Keratinocyte (primary cell): ENCODE measurements at regions not wholly inside any gene's neighbourhood (a gene's known extent, or its start where the extent isn't known, plus 50 kb on each side); places are given as distances from the start of the nearest gene placed in this dataset.

Source experiments
- EZH2 ChIP-seq: IDR thresholded peaks from one replicate; pipeline ENCODE4 v1.6.1; 2012; ENCODE audit warnings: inconsistent platforms, mild to moderate bottlenecking, low read length, moderate library complexity
- TF ChIP-seq, protein P1 (sequence below), 3 experiments: IDR thresholded peaks in 1 of 3; conservative IDR thresholded peaks in 1 of 3; optimal IDR thresholded peaks in 1 of 3; 2 replicates in 2 of 3; 3 replicates in 1 of 3; pipeline versions ENCODE3 to v1.5.1; 2011; ENCODE audit warnings: low read length in 3 of 3, mild to moderate bottlenecking in 3 of 3, moderate library complexity in 2 of 3, control low read depth in 1 of 3, inconsistent platforms in 1 of 3; ENCODE audit not compliant: insufficient read depth in 2 of 3; ENCODE audit errors: extremely low read depth in 1 of 3

DNA sequence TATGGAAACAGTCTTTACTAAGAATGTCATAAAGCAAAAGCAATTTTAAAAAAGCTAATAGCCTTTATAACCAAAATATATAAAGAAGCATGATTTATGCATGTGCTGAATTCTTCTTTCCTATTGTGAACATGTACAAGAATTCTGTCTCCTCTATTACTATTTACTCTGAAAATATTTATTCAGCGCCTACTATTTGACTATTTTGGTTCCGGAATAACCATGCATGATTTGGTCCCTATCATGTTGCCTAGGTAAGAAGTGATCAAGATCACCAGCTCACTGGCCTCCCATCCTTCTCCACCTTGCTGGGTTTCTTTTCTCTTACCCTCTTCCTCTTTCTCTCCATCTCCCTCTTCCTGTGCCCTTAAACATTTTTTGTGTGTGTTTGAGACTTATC lies 443.8 kb downstream of the SH3GL2 start:
- TF ChIP-seq, protein P1, sequence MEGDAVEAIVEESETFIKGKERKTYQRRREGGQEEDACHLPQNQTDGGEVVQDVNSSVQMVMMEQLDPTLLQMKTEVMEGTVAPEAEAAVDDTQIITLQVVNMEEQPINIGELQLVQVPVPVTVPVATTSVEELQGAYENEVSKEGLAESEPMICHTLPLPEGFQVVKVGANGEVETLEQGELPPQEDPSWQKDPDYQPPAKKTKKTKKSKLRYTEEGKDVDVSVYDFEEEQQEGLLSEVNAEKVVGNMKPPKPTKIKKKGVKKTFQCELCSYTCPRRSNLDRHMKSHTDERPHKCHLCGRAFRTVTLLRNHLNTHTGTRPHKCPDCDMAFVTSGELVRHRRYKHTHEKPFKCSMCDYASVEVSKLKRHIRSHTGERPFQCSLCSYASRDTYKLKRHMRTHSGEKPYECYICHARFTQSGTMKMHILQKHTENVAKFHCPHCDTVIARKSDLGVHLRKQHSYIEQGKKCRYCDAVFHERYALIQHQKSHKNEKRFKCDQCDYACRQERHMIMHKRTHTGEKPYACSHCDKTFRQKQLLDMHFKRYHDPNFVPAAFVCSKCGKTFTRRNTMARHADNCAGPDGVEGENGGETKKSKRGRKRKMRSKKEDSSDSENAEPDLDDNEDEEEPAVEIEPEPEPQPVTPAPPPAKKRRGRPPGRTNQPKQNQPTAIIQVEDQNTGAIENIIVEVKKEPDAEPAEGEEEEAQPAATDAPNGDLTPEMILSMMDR (optimal IDR thresholded peaks at IDR 0.05 in 1 of 3, IDR thresholded peaks at IDR 0.05 in 1 of 3, conservative IDR thresholded peaks at IDR 0.05 in 1 of 3; ENCODE audit: extremely low read depth in 1 of 3, insufficient read depth in 2 of 3, low read length in 3 of 3), result no peak
- no peak for TF ChIP-seq EZH2
